NCI-H146 treated with DMSO at 0.1 percent for 48 hours (cell line): ENCODE measurements at regions not wholly inside any gene's neighbourhood (a gene's known extent, or its start where the extent isn't known, plus 50 kb on each side); places are given as distances from the start of the nearest gene placed in this dataset.
"Not testable (repeated sequence)": the region's sequence is repeated elsewhere in the genome, so short reads cannot be mapped to it uniquely, and the experiment has no call there.

Experiments
- DNase-seq: peaks from one replicate; lab custom pipeline; 2025; ENCODE audit not compliant: unreplicated experiment; lab: John Stamatoyannopoulos, UW

- no peak for DNase-seq
Measured at GRCh38 chr3:6452974-6453373, 407.9 kb upstream of the GRM7 start.

DNA sequence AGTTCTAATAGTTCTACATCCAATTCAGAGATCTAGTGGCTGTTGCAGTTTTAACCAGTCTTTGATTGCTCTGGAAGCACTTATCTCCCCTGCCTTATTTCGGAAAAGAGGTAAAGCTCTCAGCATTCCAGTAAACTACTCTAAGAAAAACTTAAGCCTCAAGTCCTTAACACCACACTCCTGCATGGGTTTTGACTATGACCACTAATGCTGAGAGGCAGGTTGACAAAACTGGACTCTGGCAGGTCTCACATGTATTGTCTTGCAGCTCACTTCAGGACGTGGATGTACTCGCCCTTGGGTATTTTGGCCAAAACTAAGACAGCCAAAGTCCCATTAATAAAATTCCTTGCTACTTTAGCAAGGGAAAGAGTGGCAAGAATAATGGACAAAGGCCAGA lies 405.9 kb upstream of the GRM7 start:
- DNase-seq = no peak

- no peak for DNase-seq
Measured at GRCh38 chr3:6467186-6467585, 393.7 kb upstream of the GRM7 start.

DNA sequence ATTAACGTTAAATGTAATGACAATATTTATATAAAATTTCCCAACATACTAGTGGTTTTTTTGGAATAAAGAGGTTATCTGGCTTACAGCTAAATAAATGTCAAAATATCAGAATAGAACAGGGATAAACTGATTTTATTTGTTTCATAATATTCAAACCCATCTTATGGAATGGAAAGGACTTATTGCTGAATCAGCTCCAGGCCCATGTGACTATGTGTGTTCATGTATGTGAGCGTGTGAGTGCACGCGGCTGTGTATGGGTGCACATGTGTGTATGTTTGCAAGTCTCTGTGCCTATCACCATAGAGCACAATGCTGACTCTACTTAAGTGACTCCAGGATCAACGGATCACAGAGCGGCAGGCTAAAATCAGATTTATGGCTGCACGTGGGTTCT lies 392.3 kb upstream of the GRM7 start:
- no peak for DNase-seq

DNA sequence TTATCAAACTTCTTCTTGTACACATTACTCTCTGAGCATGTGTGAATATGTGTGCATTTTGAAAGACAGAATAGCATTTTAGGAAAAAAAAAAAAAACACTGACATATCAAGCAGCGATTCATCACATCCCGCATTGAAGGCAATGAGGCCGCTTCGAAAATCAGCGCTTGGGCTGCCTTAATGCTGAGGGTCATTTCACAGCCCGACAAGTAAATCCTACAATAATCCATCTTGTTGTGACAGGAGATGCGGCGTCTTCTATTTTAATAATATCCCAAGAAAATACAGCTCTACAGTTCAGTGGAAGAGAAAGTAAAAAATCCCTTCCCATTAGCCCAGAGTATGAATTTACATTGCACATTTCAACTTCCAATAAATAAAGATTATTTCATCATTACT lies 389.2 kb upstream of the GRM7 start:
- no peak for DNase-seq

GRCh38 chr3:6490487-6491327 lies 370.2 kb upstream of the GRM7 start:
- DNase-seq = not testable (repeated sequence)

DNA sequence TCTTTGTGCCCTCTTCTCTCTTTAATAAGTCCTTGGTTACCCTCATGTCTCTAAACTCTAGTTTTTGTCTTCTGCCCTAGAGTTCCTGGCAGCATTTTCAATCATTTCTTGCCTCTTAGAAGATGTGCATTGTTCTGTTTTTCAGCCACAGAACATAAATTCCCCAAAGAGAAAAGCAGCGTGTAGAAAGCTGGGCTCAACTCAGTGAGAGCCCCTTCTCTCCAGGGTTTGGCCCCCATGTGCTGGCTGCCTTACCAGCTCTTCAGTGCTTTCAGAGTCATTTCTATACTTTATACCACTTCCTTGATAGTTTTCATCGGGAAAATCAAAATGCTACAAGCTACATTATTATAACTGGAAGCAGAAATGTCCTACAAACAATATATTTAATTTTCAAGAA lies 369.1 kb upstream of the GRM7 start:
- DNase-seq = no peak

- no peak for DNase-seq
Measured at GRCh38 chr3:6492306-6492705, 368.6 kb upstream of the GRM7 start.

- not testable (repeated sequence) for DNase-seq
Measured at GRCh38 chr3:6498944-6499343, 362.0 kb upstream of the GRM7 start.

GRCh38 chr3:6504347-6504746 lies 356.6 kb upstream of the GRM7 start:
- no peak for DNase-seq

GRCh38 chr3:6504834-6505233 lies 356.1 kb upstream of the GRM7 start:
- DNase-seq = no peak

GRCh38 chr3:6508410-6508759 lies 352.5 kb upstream of the GRM7 start:
- DNase-seq = no peak

DNA sequence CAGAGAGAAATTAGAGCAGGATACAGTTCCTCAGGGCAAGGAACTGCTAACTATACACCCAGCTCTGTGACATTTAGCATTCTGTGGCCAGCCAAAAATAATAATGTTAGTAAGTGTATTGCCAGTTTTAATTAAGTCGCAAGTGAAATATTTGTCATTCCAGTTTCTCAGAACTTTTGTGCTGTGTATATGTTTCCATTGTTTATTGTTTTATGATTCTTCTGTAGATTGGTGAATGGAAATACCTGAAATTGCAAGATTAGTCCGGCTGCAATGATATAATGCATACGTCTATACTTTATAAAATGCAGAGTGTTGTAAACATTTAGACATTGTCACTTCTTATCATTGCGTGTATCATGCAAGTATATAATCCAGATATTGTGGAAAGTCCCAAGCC lies 351.3 kb upstream of the GRM7 start:
- DNase-seq = no peak

- no peak for DNase-seq
Measured at GRCh38 chr3:6510713-6511112, 350.2 kb upstream of the GRM7 start.

DNA sequence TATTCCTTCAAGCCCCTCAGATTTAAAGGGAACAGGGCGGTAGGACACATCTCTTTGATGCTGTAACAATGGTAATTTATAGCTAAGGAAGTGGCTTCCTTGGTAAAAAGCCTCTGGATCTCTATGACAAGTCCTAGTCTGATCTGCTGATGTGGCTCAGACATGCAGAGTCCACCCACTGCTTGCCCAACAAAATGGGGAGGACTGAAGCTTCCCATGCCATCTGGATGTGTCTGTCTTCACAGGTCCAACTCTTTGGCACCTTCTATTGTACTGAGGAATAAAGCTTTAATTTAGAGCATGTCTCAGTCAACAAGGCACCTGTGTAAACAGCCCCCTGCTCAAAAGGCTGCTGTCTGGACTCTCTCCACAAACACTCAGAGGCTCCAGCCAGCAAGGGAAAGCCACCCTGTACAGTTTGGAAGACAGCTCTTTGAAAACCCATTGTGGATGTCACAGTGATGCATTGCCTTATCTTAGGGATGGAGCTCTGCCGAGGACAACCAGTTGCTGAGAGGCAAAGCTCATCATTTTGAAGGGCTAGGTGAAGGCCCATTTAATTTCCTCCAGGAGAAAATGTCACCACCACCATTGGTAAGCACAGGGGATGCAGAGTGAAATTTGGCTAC lies 348.6 kb upstream of the GRM7 start:
- peak; percentile 84 for DNase-seq

GRCh38 chr3:6516143-6516542 lies 344.8 kb upstream of the GRM7 start:
- peak; percentile 41 for DNase-seq

GRCh38 chr3:6516694-6517093 lies 344.2 kb upstream of the GRM7 start:
- no peak for DNase-seq

DNA sequence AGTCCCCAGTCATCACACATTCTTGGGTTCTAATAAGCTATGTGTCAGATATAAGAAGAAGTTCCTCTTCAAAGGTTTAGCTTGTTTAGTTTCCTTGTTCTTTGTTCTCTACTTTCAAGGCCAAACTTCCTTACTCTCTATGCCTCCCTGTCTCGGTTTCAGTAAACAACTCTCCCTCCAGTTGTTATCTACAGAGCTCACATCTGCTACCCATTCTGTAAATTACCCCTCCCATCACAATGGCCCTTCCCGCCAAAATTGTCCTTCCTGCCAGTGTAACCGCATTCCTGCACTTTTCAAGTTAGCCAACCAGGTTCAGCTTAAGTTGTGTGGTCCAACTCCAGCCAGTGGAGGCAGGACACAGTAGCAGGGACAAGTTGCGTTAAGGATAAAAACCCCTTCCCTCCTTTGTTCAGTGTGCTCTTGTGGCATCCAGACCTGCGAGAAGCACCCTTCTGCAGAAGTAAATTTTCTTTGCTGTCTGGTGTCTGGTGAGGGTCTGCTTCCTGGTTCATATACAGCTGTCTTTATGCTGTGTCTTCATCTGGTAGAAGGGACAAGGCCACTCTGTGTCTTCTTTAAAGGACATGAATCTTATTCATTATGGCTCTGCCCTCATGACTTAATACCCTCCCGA lies 342.1 kb upstream of the GRM7 start:
- no peak for DNase-seq

DNA sequence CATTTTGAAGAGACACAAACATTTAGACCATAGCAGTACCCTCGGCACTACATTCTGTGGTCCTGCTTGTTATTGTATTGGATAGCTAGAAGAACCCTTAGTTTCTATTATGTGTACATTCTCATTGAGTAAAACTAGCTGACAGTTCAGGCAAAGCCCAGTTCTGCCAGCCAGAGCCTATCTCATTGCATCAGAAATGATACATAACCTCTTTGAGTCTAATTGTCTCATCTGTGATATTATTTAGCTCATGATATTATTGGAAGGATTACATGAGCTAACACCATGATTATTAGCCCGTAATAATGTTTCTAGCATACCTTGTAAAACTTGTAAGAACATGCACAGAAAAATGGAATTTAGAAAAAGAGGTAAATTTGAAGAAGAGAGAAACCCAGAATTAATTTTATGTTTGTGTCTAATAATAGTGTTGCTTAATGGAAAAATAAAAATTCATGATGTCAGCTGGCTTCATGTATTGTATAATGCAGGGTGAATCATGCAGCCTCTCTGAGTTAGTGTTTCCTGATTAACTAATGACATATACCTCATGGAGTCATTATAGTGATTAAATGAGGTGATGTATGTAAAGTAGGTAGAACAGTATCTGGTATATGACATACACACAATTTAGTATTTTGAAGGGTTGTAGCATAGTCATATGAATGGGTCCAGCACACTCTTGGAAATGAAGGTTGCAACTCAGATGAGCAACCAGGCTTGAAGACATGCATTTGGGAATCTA lies 339.4 kb upstream of the GRM7 start:
- no peak for DNase-seq

- no peak for DNase-seq
Measured at GRCh38 chr3:6522191-6522590, 338.7 kb upstream of the GRM7 start.

- no peak for DNase-seq
Measured at GRCh38 chr3:6523043-6523442, 337.9 kb upstream of the GRM7 start.

DNA sequence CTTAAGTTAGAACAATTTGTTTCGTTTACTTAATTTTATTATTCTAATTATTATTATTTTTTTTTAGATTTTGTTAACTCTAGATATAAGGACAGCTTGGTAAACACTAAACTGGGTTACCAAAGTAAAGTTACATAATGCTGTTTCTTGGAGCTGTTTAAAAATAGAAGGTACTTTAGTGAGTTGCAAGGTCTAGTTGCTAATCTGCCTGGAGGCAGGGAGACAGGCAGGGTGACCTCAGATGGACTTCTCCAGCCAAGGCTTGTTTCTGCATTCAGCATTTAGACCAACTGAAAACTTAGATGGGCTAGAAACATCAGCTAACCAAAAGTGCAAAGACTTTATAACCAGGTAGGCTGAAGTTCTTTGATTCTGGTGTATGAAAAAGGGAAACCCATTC lies 336.4 kb upstream of the GRM7 start:
- DNase-seq = no peak
